ENCODE measurements at regions not wholly inside any gene's neighbourhood (a gene's known extent, or its start where the extent isn't known, plus 50 kb on each side); places are given as distances from the start of the nearest gene placed in this dataset.
"Not testable (repeated sequence)": the region's sequence is repeated elsewhere in the genome, so short reads cannot be mapped to it uniquely, and the experiment has no call there.

DNA sequence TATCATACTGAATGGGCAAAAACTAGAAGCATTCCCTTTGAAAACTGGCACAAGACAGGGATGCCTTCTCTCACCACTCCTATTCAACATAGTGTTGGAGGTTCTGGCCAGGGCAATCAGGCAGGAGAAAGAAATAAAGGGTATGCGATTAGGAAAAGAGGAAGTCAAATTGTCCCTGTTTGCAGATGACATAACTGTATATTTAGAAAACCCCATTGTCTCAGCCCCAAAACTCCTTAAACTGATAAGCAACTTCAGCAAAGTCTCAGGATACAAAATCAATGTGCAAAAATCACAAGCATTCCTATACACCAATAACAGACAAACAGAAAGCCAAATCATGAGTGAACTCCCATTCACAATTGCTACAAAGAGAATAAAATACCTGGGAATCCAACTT lies 52.5 kb upstream of the CCDC71L start:
- WGBS, 5 donors = 81 to 95% (median 89%) methylated on average over 1 of the region's 1 CpG

DNA sequence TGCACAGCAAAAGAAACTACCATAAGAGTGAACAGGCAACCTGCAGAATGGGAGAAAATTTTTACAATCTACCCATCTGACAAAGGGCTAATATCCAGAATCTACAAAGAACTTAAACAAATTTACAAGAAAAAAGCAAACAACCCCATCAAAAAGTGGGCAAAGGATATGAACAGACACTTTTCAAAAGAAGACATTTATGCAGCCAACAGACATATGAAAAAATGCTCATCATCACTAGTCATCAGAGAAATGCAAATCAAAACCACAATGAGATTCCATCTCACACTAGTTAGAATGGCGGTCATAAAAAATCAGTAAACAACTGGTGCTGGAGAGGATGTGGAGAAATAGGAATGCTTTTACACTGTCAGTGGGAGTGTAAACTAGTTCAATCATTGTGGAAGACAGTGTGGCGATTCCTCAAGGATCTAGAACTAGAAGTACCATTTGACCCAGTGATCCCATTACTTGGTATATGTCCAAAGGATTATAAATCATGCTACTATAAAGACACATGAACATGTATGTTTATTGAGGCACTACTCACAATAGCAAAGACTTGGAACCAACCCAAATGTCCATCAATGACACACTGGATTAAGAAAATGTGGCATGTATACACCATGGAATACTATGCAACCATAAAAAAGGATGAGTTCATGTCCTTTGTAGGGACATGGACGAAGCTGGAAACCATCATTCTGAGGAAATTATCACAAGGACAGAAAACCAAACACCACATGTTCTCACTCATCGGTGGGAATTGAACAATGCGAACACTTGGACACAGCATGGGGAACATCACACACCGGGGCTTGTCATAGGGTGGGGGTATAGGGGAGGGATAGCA lies 53.9 kb upstream of the CCDC71L start:
- 90 to 97% (median 93%) methylated on average over 6 of the region's 6 CpGs for WGBS, 5 donors
- H3K27ac ChIP-seq; H3K4me3 ChIP-seq; intact Hi-C loops (cut with DNase I; ENCODE audit: low total_unique reads); H3K27me3 ChIP-seq; DNase-seq; H3K9me3 ChIP-seq; H3K36me3 ChIP-seq: not testable (repeated sequence)
- peaks cover 0 to 19% (median 13%) of the 10 kb centered on the region in 4 donors for H3K4me1 ChIP-seq

More for the DNA sequence above, 52.5 kb upstream of the CCDC71L start:
- H3K36me3 ChIP-seq; H3K27me3 ChIP-seq; H3K4me3 ChIP-seq; H3K27ac ChIP-seq; DNase-seq; intact Hi-C loops (cut with DNase I; ENCODE audit: low total_unique reads): not testable (repeated sequence)
- H3K9me3 ChIP-seq = peaks cover 0 to 12% (median 0%) of the 10 kb centered on the region in 4 donors
- peaks cover 0 to 14% (median 10%) of the 10 kb centered on the region in 4 donors for H3K4me1 ChIP-seq

DNA sequence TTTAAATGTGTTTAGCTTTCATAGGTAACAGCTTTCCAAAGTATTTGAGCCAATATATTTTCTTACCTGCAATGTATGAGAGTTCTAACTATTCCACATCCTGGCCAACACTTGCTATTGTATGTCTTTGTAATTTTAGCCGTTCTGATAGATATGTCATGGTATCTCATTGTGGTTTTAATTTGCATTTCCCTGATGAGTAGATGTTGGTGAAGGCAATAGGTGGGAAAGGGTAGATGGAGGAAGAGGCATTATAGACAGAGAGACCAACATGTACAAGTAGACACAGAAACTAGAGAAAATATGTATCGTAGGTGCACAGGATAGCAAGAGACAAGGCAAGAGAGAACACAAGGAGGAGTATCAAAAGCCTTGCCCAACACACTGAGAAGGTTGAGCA lies 54.8 kb upstream of the CCDC71L start:
- H3K4me3 ChIP-seq = no peak overlapping the region
- H3K4me1 ChIP-seq = peaks cover 0 to 19% (median 13%) of the 10 kb centered on the region in 4 donors
- H3K27me3 ChIP-seq = no peaks in the 10 kb centered on the region
- no peaks in the 10 kb centered on the region for H3K9me3 ChIP-seq
- intact Hi-C loops (cut with DNase I; ENCODE audit: low total_unique reads) = no loop called here
- H3K36me3 ChIP-seq = no peaks in the 10 kb centered on the region
- no peak for DNase-seq
- WGBS, 5 donors = 89 to 96% (median 94%) methylated on average over 2 of the region's 2 CpGs
- no peak overlapping the region for H3K27ac ChIP-seq
- TF ChIP-seq POLR2A (IDR thresholded peaks at IDR 0.05) (no peak), POLR2AphosphoS5 (IDR thresholded peaks at IDR 0.05) (no peak), EP300 (IDR thresholded peaks at IDR 0.05) (no peak)
- TF ChIP-seq, protein P1, sequence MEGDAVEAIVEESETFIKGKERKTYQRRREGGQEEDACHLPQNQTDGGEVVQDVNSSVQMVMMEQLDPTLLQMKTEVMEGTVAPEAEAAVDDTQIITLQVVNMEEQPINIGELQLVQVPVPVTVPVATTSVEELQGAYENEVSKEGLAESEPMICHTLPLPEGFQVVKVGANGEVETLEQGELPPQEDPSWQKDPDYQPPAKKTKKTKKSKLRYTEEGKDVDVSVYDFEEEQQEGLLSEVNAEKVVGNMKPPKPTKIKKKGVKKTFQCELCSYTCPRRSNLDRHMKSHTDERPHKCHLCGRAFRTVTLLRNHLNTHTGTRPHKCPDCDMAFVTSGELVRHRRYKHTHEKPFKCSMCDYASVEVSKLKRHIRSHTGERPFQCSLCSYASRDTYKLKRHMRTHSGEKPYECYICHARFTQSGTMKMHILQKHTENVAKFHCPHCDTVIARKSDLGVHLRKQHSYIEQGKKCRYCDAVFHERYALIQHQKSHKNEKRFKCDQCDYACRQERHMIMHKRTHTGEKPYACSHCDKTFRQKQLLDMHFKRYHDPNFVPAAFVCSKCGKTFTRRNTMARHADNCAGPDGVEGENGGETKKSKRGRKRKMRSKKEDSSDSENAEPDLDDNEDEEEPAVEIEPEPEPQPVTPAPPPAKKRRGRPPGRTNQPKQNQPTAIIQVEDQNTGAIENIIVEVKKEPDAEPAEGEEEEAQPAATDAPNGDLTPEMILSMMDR (IDR thresholded peaks at IDR 0.05) = no peak

DNA sequence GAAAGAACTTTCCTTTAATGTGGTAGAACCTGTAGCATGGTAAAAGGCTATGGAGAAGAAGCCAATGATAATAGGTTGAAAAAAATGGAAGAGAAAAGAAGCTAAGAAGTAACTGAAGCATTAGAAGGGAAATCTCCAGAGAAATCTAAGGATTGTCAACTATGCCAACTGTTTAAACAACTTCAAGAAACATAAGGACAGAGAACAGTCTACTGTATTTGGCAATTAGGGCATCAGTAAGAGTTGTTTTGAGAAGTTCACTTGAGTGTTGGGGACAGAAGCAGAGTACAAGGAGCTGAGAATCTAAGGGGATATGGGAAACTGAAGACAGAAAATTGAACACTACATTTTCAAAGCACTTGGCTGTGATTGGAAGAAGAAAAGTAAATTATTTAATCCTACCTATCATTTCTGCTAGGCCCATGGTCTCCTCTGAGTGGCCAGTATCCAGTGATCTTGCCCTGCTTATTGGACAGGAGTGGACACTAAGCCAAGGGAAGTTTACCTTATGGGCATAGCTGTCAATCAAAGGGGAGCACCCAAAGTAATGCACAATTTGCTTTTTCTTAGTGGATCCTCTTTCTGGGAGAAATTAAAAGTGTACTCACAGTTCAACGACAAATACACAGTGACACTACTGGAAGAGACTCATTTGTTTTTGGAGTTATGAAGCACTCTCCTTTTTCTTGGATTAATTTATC lies 56.4 kb upstream of the CCDC71L start:
- Histone ChIP-seq H3K4me3 (no peak overlapping the region), H3K36me3 (no peaks in the 10 kb centered on the region), H3K27ac (peak overlapping the region in 3 of 5 donors; percentile 38 to 72 (median 68)), H3K27me3 (no peaks in the 10 kb centered on the region), H3K4me1 (peaks cover 0 to 19% (median 13%) of the 10 kb centered on the region in 4 donors), H3K9me3 (no peaks in the 10 kb centered on the region)
- intact Hi-C loops (cut with DNase I; ENCODE audit: low total_unique reads) = no loop called here
- TF ChIP-seq EP300 (IDR thresholded peaks at IDR 0.05) (no peak), POLR2A (IDR thresholded peaks at IDR 0.05) (no peak), POLR2AphosphoS5 (IDR thresholded peaks at IDR 0.05) (no peak)
- TF ChIP-seq, protein P1 (IDR thresholded peaks at IDR 0.05) = no peak
- DNase-seq = no peak
- 76 to 85% (median 76%) methylated on average over 1 of the region's 1 CpG for WGBS, 5 donors

DNA sequence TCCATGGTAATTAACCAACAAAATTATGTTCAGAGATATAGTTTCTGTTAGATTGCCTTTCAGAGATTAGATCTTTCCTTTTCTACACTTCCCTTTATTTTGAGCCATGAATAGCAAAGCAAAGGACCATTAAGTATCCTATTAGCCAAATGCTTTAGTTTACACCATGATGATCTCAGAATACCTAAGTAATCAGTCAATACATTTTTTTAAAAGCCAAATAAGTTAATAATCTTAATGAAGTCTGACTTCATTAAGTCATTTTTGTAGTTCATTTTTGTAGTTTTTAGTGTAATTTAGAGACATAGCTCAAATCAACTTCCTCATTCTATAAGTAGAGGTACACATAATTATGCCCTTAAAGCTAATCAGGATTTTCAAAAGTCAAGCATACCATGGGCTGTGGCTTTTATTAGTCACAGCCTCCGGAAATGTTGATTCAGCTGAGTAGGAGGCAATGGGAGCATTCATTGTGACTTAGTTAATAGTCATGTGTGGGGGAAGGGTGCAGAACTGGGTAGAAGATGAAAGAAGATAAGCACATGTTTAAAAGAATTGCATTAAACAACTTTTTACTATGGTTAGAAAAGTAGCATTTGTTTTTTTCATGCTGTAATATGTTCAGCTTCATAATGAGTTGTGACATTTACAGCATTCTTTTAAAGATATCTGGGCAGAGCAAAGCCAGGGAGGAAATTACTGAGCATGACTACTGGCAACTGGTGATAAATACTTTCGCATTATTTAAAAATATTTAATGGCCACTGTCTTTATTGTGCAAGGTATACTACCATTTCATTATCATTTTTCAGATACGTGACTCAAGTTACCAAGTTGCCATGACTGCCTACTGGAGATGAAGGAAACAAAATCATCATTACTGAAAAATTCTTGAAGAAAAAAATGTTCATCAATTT lies 57.3 kb upstream of the CCDC71L start:
- H3K27ac ChIP-seq = peak overlapping the region in 3 of 5 donors; percentile 38 to 72 (median 68)
- intact Hi-C loops (cut with DNase I; ENCODE audit: low total_unique reads) = no loop called here
- no peaks in the 10 kb centered on the region for H3K9me3 ChIP-seq
- peaks cover 0 to 19% (median 13%) of the 10 kb centered on the region in 4 donors for H3K4me1 ChIP-seq
- WGBS, 5 donors = 22 to 45% (median 35%) methylated on average over 3 of the region's 3 CpGs
- DNase-seq = peak; percentile 28 to 78
- no peak overlapping the region for H3K4me3 ChIP-seq
- H3K27me3 ChIP-seq = no peaks in the 10 kb centered on the region
- no peaks in the 10 kb centered on the region for H3K36me3 ChIP-seq
- peak in 2 of 3 donors; percentile 73 to 79 for TF ChIP-seq POLR2AphosphoS5 (IDR thresholded peaks at IDR 0.05)
- TF ChIP-seq, protein P1 (IDR thresholded peaks at IDR 0.05) = no peak
- no peak for TF ChIP-seq EP300 (IDR thresholded peaks at IDR 0.05)
- TF ChIP-seq POLR2A (IDR thresholded peaks at IDR 0.05) = no peak
